ENCODE measurements at regions not wholly inside any gene's neighbourhood (a gene's known extent, or its start where the extent isn't known, plus 50 kb on each side); places are given as distances from the start of the nearest gene placed in this dataset.
A peak's percentile ranks its signal among the peaks of the same experiment; 100 is the strongest.

- no peak for DNase-seq
Observed at GRCh38 chr15:91562698-91563097, 290.8 kb upstream of the SLCO3A1 start.

- DNase-seq: no peak
Observed at GRCh38 chr15:91564631-91565030, 288.9 kb upstream of the SLCO3A1 start.

- no peak for DNase-seq
Observed at GRCh38 chr15:91566141-91566540, 287.4 kb upstream of the SLCO3A1 start.

GRCh38 chr15:91568036-91568435 lies 285.5 kb upstream of the SLCO3A1 start:
- DNase-seq: no peak

GRCh38 chr15:91572110-91572509 lies 281.4 kb upstream of the SLCO3A1 start:
- no peak for DNase-seq

GRCh38 chr15:91576096-91576495 lies 277.4 kb upstream of the SLCO3A1 start:
- DNase-seq: no peak

- DNase-seq: no peak
Observed at GRCh38 chr15:91578511-91578910, 275.0 kb upstream of the SLCO3A1 start.

GRCh38 chr15:91584895-91585294 lies 268.6 kb upstream of the SLCO3A1 start:
- DNase-seq: no peak

GRCh38 chr15:91586560-91586959 lies 266.9 kb upstream of the SLCO3A1 start:
- DNase-seq: no peak

- DNase-seq: peak; percentile 9
Observed at GRCh38 chr15:91589360-91589759, 264.1 kb upstream of the SLCO3A1 start.

GRCh38 chr15:91592567-91592966 lies 260.9 kb upstream of the SLCO3A1 start:
- no peak for DNase-seq

GRCh38 chr15:91593067-91593466 lies 260.4 kb upstream of the SLCO3A1 start:
- no peak for DNase-seq

- no peak for DNase-seq
Observed at GRCh38 chr15:91593653-91594052, 259.9 kb upstream of the SLCO3A1 start.

- no peak for DNase-seq
Observed at GRCh38 chr15:91599261-91599660, 254.2 kb upstream of the SLCO3A1 start.

- no peak for DNase-seq
Observed at GRCh38 chr15:91603384-91604080, 250.0 kb upstream of the SLCO3A1 start.

GRCh38 chr15:91604122-91604521 lies 249.4 kb upstream of the SLCO3A1 start:
- no peak for DNase-seq

GRCh38 chr15:91605576-91605975 lies 247.9 kb upstream of the SLCO3A1 start:
- DNase-seq: no peak

- no peak for DNase-seq
Observed at GRCh38 chr15:91609231-91609630, 244.3 kb upstream of the SLCO3A1 start.

GRCh38 chr15:91609966-91610365 lies 243.5 kb upstream of the SLCO3A1 start:
- no peak for DNase-seq

GRCh38 chr15:91611561-91612323 lies 241.8 kb upstream of the SLCO3A1 start:
- no peak for DNase-seq

- no peak for DNase-seq
Observed at GRCh38 chr15:91620229-91620628, 233.3 kb upstream of the SLCO3A1 start.

- DNase-seq: no peak
Observed at GRCh38 chr15:91622235-91622634, 231.3 kb upstream of the SLCO3A1 start.

GRCh38 chr15:91622711-91623342 lies 230.7 kb upstream of the SLCO3A1 start:
- no peak for DNase-seq

- DNase-seq: no peak
Observed at GRCh38 chr15:91624353-91624968, 229.0 kb upstream of the SLCO3A1 start.
